GM12891 (cell line): ENCODE measurements at regions not wholly inside any gene's neighbourhood (a gene's known extent, or its start where the extent isn't known, plus 50 kb on each side); places are given as distances from the start of the nearest gene placed in this dataset.

Source experiments
- PAX5 ChIP-seq: IDR thresholded peaks from 2 replicates; pipeline ENCODE4 v1.6.1; 2011; ENCODE audit warnings: low read length, moderate library complexity, mild to moderate bottlenecking; ENCODE audit not compliant: insufficient read depth, severe bottlenecking
- POLR2A ChIP-seq: IDR thresholded peaks from 2 replicates; pipeline ENCODE4 v1.6.1; 2011; ENCODE audit warnings: low read depth, low read length, control low read depth
- POLR2AphosphoS5 ChIP-seq: IDR thresholded peaks from 2 replicates; pipeline ENCODE4 v1.6.1; 2011; ENCODE audit warnings: low read depth, low read length, control low read depth
- POU2F2 ChIP-seq: IDR thresholded peaks from 2 replicates; pipeline ENCODE4 v1.6.1; 2011; ENCODE audit warnings: low read depth, mild to moderate bottlenecking, control low read depth, low read length, moderate library complexity
- SPI1 ChIP-seq: IDR thresholded peaks from 2 replicates; pipeline ENCODE4 v1.6.1; 2011; ENCODE audit warnings: low read depth, low read length, control low read depth
- TAF1 ChIP-seq: IDR thresholded peaks from 2 replicates; pipeline ENCODE4 v1.6.1; 2011; ENCODE audit warnings: low read depth, low read length, control low read depth

DNA sequence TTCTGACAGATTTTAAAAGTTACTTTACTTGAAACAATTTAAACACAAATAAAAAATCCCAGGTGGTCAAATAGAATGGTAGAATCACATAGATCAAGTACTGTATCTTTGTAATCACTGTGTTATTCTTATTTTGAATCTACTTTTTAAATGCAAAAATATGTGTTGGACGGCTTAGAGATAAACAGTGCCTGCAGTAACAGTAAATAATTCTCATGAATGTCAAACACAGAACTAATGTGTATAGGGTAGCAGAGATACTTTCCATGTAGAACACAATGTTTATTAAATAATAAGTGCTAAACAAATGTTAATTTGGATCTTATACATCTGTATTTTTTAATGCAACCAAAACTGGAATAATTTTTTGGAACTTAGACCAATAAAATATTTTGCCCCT is 1199.4 kb downstream of the SORCS1 start:
- no peak for TF ChIP-seq POLR2A
- TF ChIP-seq PAX5 = no peak
- TF ChIP-seq POLR2AphosphoS5 = no peak
- no peak for TF ChIP-seq TAF1
- no peak for TF ChIP-seq SPI1
- TF ChIP-seq POU2F2 = no peak
